ENCODE measurements at regions not wholly inside any gene's neighbourhood (a gene's known extent, or its start where the extent isn't known, plus 50 kb on each side); places are given as distances from the start of the nearest gene placed in this dataset.

- H3K27me3 ChIP-seq (ENCODE audit: insufficient read depth in 3 of 3, low read length in 2 of 3), result peaks cover 0 to 12% (median 0%) of the 10 kb centered on the region in 3 donors
- intact Hi-C loops (cut with DNase I), result no loop called here
- DNase-seq (no peak), ATAC-seq (no peak)
- no peaks in the 10 kb centered on the region for H3K9me3 ChIP-seq
- no peak overlapping the region for H3K4me3 ChIP-seq
- TF ChIP-seq CTCF (IDR thresholded peaks at IDR 0.05), result no peak
- H3K27ac ChIP-seq, result no peak overlapping the region
- no peaks in the 10 kb centered on the region for H3K4me1 ChIP-seq
- H3K36me3 ChIP-seq (ENCODE audit: insufficient read depth in 1 of 2, low read depth in 1 of 2), result no peaks in the 10 kb centered on the region
- WGBS, 3 donors, result 38 to 44% (median 41%) methylated on average over 2 of the region's 2 CpGs
These were observed 76.8 kb upstream of the VPREB1 start for GRCh38 chr22:22167791-22168189.

- 40 to 51% (median 49%) methylated on average over 5 of the region's 5 CpGs for WGBS, 3 donors
- intact Hi-C loops (cut with DNase I), result no loop called here
- Histone ChIP-seq H3K4me3 (no peak overlapping the region), H3K36me3 (ENCODE audit: insufficient read depth in 1 of 2, low read depth in 1 of 2) (no peaks in the 10 kb centered on the region), H3K27me3 (ENCODE audit: insufficient read depth in 3 of 3, low read length in 2 of 3) (peaks cover 0 to 12% (median 0%) of the 10 kb centered on the region in 3 donors), H3K9me3 (no peaks in the 10 kb centered on the region), H3K4me1 (no peaks in the 10 kb centered on the region), H3K27ac (no peak overlapping the region)
- TF ChIP-seq CTCF (IDR thresholded peaks at IDR 0.05), result no peak
- ATAC-seq, result no peak
- DNase-seq, result no peak
These were observed 77.5 kb upstream of the VPREB1 start for GRCh38 chr22:22166941-22167713.

GRCh38 chr22:22165936-22166710 lies 78.5 kb upstream of the VPREB1 start:
- DNase-seq, result no peak
- 54 to 71% (median 56%) methylated on average over 6 of the region's 6 CpGs for WGBS, 3 donors
- no peak overlapping the region for H3K27ac ChIP-seq
- H3K4me1 ChIP-seq, result no peaks in the 10 kb centered on the region
- no peaks in the 10 kb centered on the region for H3K36me3 ChIP-seq (ENCODE audit: insufficient read depth in 1 of 2, low read depth in 1 of 2)
- H3K9me3 ChIP-seq, result no peaks in the 10 kb centered on the region
- TF ChIP-seq CTCF (IDR thresholded peaks at IDR 0.05), result no peak
- no peak overlapping the region for H3K4me3 ChIP-seq
- ATAC-seq, result no peak
- peaks cover 0 to 12% (median 0%) of the 10 kb centered on the region in 3 donors for H3K27me3 ChIP-seq (ENCODE audit: insufficient read depth in 3 of 3, low read length in 2 of 3)
- intact Hi-C loops (cut with DNase I), result no loop called here

GRCh38 chr22:22164541-22165272 lies 79.9 kb upstream of the VPREB1 start:
- no peak for ATAC-seq
- no peak overlapping the region for H3K4me3 ChIP-seq
- H3K27me3 ChIP-seq (ENCODE audit: insufficient read depth in 3 of 3, low read length in 2 of 3), result peaks cover 0 to 13% (median 0%) of the 10 kb centered on the region in 3 donors

More at GRCh38 chr22:22164541-22165272, 79.9 kb upstream of the VPREB1 start:
- TF ChIP-seq CTCF (IDR thresholded peaks at IDR 0.05), result no peak
- H3K27ac ChIP-seq, result no peak overlapping the region
- no peaks in the 10 kb centered on the region for H3K9me3 ChIP-seq
- H3K36me3 ChIP-seq (ENCODE audit: insufficient read depth in 1 of 2, low read depth in 1 of 2), result no peaks in the 10 kb centered on the region
- WGBS, 3 donors, result 16 to 29% (median 29%) methylated on average over 3 of the region's 3 CpGs
- intact Hi-C loops (cut with DNase I), result no loop called here
- DNase-seq, result no peak
- no peaks in the 10 kb centered on the region for H3K4me1 ChIP-seq

Data from psoas muscle (tissue), 7 donors.